ENCODE measurements at regions not wholly inside any gene's neighbourhood (a gene's known extent, or its start where the extent isn't known, plus 50 kb on each side); places are given as distances from the start of the nearest gene placed in this dataset.

DNA sequence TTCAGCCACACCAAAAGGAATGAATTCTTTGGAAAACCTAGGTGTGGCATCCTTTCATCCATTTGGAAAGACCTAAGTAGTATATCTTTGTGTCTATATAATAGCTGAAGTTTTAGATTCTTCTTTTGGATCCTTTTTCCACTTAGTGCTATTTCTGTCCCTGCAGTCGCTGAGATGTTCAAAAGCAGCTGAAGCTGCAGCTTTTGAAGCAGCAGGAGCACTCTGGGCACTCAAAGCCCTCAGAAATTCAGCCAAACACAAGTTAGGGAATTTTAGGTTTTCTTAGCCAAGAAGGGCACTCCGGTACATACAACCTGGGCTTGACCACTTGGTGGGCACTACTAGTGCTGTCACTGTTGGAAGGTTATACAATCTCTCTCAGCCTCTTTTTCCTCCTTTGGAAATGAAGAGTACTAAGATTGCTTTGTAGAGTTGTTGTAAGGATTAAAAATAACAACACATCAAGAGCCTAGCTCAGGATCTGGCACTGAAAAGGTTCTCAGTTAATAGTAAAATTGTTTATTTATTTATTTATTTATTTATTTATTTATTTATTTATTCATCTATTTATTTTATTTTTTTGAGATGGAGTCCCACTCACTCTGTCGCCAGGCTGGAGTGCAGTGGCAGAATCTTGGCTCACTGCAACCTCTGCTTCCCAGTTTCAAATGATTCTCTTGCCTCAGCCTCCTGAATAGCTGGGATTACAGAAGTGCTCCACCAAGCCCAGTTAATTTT is 71.9 kb upstream of the SLC22A16 start:
- no peaks in the 10 kb centered on the region for H3K36me3 ChIP-seq
- no peak for DNase-seq (ENCODE audit: low spot score)

DNA sequence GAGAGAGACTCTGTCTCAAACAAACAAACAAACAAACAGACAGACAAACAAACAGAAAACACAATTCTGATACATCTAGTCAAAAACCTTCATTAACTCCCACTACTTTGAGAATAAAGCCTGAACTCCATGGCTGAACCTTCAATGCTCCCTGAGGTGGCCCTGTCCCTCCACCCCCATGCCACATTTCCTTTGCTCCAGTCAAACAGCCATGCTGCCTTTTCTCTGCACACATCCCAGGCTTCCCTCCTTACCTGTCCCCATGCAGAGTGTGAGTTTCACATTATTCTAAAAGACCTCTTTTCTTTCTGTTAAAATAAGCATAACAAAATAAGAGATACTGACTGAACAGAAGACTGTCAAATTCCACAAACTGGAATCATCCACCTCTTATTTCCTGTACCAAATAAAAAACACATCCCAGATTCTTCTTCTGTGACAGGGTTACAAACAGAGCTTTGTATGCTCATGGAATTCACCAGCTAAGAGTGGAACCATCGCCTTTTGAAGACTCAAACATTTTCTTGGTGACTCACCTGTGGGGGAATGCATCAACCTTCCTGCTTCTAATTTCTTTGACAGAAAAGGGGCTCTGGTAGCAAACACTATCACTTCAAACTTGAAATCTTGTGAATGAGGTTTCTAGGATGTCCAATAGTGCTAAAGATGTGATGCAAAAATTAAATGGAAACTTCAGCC is 71.0 kb upstream of the SLC22A16 start:
- 60% methylated on average over 1 of the region's 1 CpG for WGBS
- H3K4me1 ChIP-seq (replicated peaks): no peaks in the 10 kb centered on the region
- intact Hi-C loops (cut with DNase I): no loop called here
- H3K27ac ChIP-seq: no peak overlapping the region
- TF ChIP-seq POLR2A (IDR thresholded peaks at IDR 0.05) (no peak), POLR2AphosphoS5 (IDR thresholded peaks at IDR 0.05) (no peak)
- TF ChIP-seq, protein P1, sequence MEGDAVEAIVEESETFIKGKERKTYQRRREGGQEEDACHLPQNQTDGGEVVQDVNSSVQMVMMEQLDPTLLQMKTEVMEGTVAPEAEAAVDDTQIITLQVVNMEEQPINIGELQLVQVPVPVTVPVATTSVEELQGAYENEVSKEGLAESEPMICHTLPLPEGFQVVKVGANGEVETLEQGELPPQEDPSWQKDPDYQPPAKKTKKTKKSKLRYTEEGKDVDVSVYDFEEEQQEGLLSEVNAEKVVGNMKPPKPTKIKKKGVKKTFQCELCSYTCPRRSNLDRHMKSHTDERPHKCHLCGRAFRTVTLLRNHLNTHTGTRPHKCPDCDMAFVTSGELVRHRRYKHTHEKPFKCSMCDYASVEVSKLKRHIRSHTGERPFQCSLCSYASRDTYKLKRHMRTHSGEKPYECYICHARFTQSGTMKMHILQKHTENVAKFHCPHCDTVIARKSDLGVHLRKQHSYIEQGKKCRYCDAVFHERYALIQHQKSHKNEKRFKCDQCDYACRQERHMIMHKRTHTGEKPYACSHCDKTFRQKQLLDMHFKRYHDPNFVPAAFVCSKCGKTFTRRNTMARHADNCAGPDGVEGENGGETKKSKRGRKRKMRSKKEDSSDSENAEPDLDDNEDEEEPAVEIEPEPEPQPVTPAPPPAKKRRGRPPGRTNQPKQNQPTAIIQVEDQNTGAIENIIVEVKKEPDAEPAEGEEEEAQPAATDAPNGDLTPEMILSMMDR (IDR thresholded peaks at IDR 0.05): no peak
- H3K9me3 ChIP-seq: no peaks in the 10 kb centered on the region
- no peaks in the 10 kb centered on the region for H3K36me3 ChIP-seq
- no peak overlapping the region for H3K4me3 ChIP-seq
- DNase-seq (ENCODE audit: low spot score): no peak
- H3K27me3 ChIP-seq (replicated peaks; ENCODE audit: insufficient read depth): no peaks in the 10 kb centered on the region

More for the DNA sequence above, 71.9 kb upstream of the SLC22A16 start:
- intact Hi-C loops (cut with DNase I): no loop called here
- Histone ChIP-seq H3K9me3 (no peaks in the 10 kb centered on the region), H3K4me3 (no peak overlapping the region), H3K27ac (no peak overlapping the region), H3K27me3 (replicated peaks; ENCODE audit: insufficient read depth) (no peaks in the 10 kb centered on the region), H3K4me1 (replicated peaks) (no peaks in the 10 kb centered on the region)
- TF ChIP-seq POLR2A (IDR thresholded peaks at IDR 0.05): no peak
- TF ChIP-seq, protein P1 (IDR thresholded peaks at IDR 0.05): no peak
- 81% methylated on average over 3 of the region's 3 CpGs for WGBS

DNA sequence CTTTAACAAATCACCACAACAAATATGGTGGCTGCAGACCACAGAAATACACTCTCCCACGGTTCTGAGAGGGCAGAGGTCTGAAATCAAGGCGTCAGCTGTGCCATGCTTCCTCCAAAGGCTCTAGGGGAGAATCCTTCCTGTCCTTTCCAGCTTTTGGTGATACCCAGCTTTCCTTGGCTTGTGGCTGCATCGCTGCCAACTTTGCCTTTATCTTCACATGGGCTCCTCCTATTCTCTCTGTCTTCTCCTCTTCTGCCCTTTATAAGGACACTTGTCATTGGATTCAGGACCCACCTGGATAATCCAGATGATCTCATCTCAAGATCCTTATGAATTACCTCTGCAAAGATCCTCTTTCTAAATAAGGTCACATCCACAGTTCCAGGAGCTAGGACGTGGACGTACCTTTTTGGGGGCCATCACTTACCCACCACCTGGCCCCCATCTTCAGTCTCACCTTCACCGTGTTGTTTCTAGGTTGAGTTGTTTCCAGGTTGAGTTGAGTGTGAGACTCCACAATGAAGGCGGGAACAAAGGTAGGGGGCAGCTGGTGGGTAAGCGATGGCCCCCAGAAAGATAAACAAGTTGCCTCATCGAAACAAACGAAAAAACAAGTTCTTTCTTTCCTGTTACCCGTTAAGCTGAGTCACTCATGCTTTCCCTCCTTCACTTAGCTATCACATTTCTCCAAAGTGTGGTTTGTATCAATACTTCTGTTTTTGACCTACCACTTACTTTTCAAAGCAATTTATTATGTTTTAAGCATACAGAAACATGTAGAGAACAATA is 68.9 kb upstream of the SLC22A16 start:
- no peak overlapping the region for H3K4me3 ChIP-seq
- WGBS: 90% methylated on average over 11 of the region's 11 CpGs
- no peaks in the 10 kb centered on the region for H3K36me3 ChIP-seq
- no peaks in the 10 kb centered on the region for H3K27me3 ChIP-seq (replicated peaks; ENCODE audit: insufficient read depth)
- no peaks in the 10 kb centered on the region for H3K4me1 ChIP-seq (replicated peaks)
- H3K27ac ChIP-seq: no peak overlapping the region
- DNase-seq (ENCODE audit: low spot score): no peak
- intact Hi-C loops (cut with DNase I): no loop called here
- TF ChIP-seq POLR2A (IDR thresholded peaks at IDR 0.05): no peak
- TF ChIP-seq, protein P1 (IDR thresholded peaks at IDR 0.05): no peak
- no peak for TF ChIP-seq POLR2AphosphoS5 (IDR thresholded peaks at IDR 0.05)
- no peaks in the 10 kb centered on the region for H3K9me3 ChIP-seq

DNA sequence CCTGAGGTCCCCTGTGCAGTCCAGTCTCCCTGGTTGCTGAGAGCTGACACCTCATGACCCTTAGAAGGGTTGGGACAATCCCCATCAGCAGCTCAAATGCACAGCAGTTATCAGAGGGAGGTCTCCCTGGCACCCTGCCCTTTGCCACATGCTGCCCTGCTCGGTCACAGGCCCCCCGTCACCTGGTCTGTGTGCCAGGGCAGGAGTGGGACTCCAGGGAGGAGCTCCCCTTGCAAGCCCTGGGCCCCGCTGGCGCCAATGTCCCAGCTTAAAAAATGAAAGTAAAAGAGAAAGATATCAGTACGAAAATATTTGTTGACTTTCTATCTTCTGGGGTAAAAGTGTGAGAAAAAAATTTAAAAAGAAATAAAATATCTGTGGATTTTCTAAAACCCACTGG is 68.1 kb upstream of the SLC22A16 start:
- DNase-seq (ENCODE audit: low spot score): no peak
- Histone ChIP-seq H3K4me1 (replicated peaks) (no peaks in the 10 kb centered on the region), H3K27me3 (replicated peaks; ENCODE audit: insufficient read depth) (no peaks in the 10 kb centered on the region), H3K4me3 (no peak overlapping the region), H3K27ac (no peak overlapping the region), H3K36me3 (no peaks in the 10 kb centered on the region), H3K9me3 (no peaks in the 10 kb centered on the region)
- TF ChIP-seq, protein P1 (IDR thresholded peaks at IDR 0.05): no peak
- TF ChIP-seq POLR2A (IDR thresholded peaks at IDR 0.05) (no peak), POLR2AphosphoS5 (IDR thresholded peaks at IDR 0.05) (no peak)
- intact Hi-C loops (cut with DNase I): no loop called here
- WGBS: 97% methylated on average over 5 of the region's 5 CpGs
